ENCODE measurements at regions not wholly inside any gene's neighbourhood (a gene's known extent, or its start where the extent isn't known, plus 50 kb on each side); places are given as distances from the start of the nearest gene placed in this dataset.
"Not testable (repeated sequence)": the region's sequence is repeated elsewhere in the genome, so short reads cannot be mapped to it uniquely, and the experiment has no call there.

DNA sequence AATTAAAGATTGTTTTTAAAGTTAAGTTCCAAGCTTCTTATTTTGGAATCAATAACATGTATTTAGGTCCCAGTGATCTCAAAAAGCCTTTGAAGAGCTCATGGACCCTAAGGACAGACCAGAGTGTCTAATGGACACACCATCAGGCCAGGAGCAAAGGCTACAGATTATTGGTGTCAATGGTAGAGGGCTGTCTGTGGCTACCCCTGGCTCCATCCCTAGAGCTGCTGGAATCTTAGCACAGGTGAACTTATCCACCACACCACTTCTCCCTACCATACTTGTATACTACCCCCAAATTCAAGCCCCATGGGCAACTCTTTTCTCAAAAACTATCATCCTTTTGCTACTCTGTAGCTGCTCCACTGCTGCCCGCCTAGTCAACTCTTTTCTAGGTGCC is 79.4 kb upstream of the BEND6 start:
- Mint-ChIP-seq H3K4me3 (no peak overlapping the region), H3K27me3 (peaks cover 9 to 13% of the 10 kb centered on the region in 2 donors), H3K9me3 (peaks cover 5% of the 10 kb centered on the region), H3K36me3 (no peaks in the 10 kb centered on the region), H3K4me1 (ENCODE audit: low read depth in 2 of 2) (no peaks in the 10 kb centered on the region), H3K27ac (no peak overlapping the region)
- no peak for DNase-seq (ENCODE audit: low spot score)
- no peak for ATAC-seq

DNA sequence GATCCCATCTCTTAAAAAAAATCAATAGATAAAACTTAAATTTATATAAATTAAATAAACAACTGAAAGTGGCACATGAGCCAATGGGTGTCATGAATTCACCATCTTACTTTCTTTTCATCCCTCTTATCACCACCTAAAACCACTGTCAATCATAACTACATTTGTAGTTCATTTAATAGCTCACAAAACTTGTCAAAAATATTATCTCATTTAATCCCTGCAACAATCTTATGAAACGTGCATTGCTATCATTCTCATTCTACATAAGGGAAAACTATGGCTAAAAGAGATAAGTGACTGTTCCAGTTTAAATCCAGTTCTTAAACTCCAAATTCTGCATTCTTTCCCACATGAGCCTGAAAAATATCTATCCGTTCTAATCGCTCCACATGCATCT is 80.6 kb upstream of the BEND6 start:
- DNase-seq (ENCODE audit: low spot score) (no peak), ATAC-seq (no peak)
- Mint-ChIP-seq H3K4me3 (no peak overlapping the region), H3K4me1 (ENCODE audit: low read depth in 2 of 2) (no peaks in the 10 kb centered on the region), H3K27ac (no peak overlapping the region), H3K36me3 (no peaks in the 10 kb centered on the region), H3K27me3 (peaks cover 9 to 14% of the 10 kb centered on the region in 2 donors), H3K9me3 (peaks cover 5% of the 10 kb centered on the region)

DNA sequence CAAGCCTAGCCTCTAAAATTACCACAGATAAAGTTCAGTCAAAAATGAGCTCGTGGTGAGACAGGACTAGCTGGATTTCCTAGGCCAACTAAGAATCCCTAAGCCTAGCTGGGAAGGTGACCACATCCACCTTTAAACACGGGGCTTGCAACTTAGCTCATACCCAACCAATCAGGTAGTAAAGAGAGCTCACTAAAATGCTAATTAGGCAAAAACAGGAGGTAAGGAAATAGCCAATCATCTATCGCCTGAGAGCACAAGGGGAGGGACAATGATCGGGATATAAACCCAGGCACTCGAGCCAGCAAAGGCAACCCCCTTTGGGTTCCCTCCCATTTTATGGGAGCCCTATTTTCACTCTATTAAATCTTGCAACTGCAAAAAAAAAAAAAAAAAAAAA is 84.9 kb upstream of the BEND6 start:
- not testable (repeated sequence) for DNase-seq (ENCODE audit: low spot score); H3K27ac Mint-ChIP-seq; H3K4me3 Mint-ChIP-seq; H3K36me3 Mint-ChIP-seq; H3K4me1 Mint-ChIP-seq (ENCODE audit: low read depth in 2 of 2); H3K9me3 Mint-ChIP-seq; ATAC-seq
- peaks cover 2 to 10% of the 10 kb centered on the region in 2 donors for H3K27me3 Mint-ChIP-seq

DNA sequence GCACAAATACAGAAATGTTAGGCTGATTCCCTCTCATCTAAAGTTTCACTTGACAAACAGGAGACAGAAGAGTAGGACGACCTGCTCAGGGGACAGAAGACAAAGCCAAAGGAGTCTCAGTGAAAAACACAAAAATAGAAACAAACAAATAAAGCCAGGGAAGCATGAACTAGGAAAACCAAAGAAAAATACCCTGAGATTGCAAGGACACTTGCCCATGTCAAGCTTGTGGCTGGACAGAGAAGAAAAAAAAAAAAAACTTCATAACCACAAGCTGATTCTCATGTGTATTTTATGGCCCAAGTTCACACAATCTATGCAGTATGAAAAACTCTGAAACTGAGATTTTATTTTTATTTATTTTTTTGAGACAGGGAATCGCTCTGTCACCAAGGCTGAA is 85.6 kb upstream of the BEND6 start:
- Mint-ChIP-seq H3K4me1 (ENCODE audit: low read depth in 2 of 2) (no peaks in the 10 kb centered on the region), H3K36me3 (no peaks in the 10 kb centered on the region), H3K9me3 (no peaks in the 10 kb centered on the region), H3K27ac (no peak overlapping the region), H3K4me3 (no peak overlapping the region), H3K27me3 (peaks cover 2 to 10% of the 10 kb centered on the region in 2 donors)
- ATAC-seq (no peak), DNase-seq (ENCODE audit: low spot score) (no peak)

DNA sequence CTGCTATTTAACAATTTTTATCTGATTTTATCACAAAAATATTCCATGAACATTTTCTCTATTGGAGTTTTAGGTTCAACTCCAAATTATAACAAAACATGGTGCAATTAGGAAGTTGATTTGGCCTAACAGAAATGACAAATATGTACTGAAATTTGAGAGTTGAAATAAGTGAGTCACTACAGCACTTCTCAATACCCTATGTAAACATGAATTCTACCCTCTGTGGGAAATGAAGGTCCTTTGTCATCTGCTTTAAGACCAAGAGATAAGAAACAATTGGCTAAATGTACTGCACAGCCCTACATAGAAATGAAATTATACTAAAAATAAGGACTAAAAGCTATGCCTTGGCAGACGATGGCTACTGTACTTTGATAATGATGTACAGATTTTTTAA is 86.2 kb upstream of the BEND6 start:
- Mint-ChIP-seq H3K4me3 (no peak overlapping the region), H3K9me3 (no peaks in the 10 kb centered on the region), H3K27me3 (peaks cover 2 to 16% of the 10 kb centered on the region in 2 donors), H3K27ac (no peak overlapping the region), H3K36me3 (no peaks in the 10 kb centered on the region), H3K4me1 (ENCODE audit: low read depth in 2 of 2) (no peaks in the 10 kb centered on the region)
- ATAC-seq, result no peak
- DNase-seq (ENCODE audit: low spot score), result no peak

DNA sequence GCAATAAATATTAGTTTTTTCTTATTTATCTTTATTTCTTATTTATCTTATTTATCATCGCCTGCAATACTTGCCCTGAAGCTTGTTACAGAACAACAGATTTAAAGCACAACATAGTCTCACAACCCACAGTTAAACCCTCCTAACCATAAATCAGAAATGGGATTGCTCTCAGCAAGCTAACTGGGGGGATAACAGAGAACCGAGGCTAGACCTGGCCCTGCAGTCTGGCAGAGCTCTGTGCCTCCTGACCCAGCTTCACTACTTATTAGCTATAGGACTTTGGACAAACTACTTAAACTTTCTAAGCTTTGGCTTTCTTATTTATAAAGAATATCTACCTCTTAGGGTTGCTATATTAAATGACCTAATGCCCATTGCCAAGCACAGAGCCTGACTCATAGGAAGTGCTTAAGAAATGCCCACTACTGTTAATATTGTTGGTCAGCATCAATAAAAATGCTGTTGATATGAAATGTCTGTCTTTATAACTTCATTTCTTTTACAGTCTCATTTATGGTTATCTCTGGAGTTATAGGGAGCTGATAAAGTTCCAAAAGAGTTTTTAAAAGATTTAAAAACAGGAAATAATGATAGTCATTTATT is 87.9 kb upstream of the BEND6 start:
- Mint-ChIP-seq H3K27ac (no peak overlapping the region), H3K36me3 (no peaks in the 10 kb centered on the region), H3K4me3 (no peak overlapping the region)

DNA sequence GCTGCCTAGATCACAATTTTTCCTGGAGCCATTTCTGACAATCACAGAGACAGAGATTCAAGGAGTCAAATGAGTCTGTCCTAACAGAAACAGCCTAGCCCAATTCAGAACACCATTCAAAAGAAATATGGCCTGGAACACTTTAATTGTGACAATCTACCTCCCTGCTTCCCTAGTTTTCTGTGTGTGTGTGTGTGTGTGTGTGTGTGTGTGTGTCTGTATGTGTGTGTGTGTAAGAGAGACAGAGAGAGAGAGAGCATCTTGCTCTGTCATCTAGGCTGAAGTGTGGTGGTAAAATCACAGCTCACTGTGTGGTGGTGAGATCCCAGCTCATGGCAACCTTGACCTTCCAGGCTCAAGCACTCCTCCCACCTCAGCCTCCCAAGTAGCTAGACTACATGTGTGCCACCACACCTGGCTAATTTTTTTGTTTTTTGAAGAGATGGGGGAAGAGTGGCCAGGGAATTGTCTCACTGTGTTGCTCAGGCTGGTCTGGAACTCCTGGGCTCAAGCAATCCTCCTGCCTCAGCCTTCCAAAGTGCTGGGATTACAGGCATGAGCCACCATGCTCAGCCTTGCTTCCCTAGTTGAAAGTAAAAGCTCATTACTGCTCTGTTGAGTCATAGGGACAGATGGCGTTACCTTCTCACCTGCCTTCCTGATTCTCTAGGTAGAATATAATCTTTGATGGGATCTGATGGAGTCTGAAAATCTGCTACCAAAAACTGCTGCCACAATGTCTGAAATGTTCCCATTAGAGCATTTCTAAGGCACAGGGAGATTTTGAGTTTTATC is 89.6 kb upstream of the BEND6 start:
- H3K27me3 Mint-ChIP-seq, result peaks cover 6 to 32% of the 10 kb centered on the region in 2 donors

More for the DNA sequence above, 87.9 kb upstream of the BEND6 start:
- no peak for DNase-seq (ENCODE audit: low spot score)
- Mint-ChIP-seq H3K4me1 (ENCODE audit: low read depth in 2 of 2) (peaks cover 0 to 5% of the 10 kb centered on the region in 2 donors), H3K27me3 (peaks cover 4 to 28% of the 10 kb centered on the region in 2 donors), H3K9me3 (no peaks in the 10 kb centered on the region)
- ATAC-seq, result no peak

DNA sequence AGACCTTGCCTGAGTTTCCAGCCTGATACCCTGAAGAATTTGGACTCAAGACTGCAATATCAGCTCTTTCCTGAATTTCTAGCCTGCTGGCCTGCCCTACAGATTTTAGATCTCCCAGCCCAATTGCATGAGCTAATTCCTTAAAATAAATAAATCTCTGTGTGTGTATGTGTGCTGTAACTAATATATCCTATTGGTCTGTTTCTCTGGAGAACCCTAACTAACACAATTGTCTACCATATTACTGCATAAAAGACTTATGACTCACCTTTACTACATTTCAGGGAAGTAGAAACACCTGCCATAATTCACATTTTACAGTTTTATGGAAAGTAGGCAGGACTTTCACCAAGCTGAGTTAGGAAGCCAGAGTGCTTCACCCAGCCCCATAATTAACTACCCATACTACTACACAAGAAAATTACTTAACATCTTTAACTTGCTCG is 90.7 kb upstream of the BEND6 start:
- H3K27me3 Mint-ChIP-seq, result peaks cover 6 to 36% of the 10 kb centered on the region in 2 donors
- no peaks in the 10 kb centered on the region for H3K9me3 Mint-ChIP-seq
- H3K27ac Mint-ChIP-seq, result no peak overlapping the region
- no peak for DNase-seq (ENCODE audit: low spot score)
- H3K36me3 Mint-ChIP-seq, result no peaks in the 10 kb centered on the region
- ATAC-seq, result no peak
- peaks cover 0 to 5% of the 10 kb centered on the region in 2 donors for H3K4me1 Mint-ChIP-seq (ENCODE audit: low read depth in 2 of 2)
- no peak overlapping the region for H3K4me3 Mint-ChIP-seq

More for the DNA sequence above, 89.6 kb upstream of the BEND6 start:
- ATAC-seq (no peak), DNase-seq (ENCODE audit: low spot score) (no peak)
- Mint-ChIP-seq H3K27ac (no peak overlapping the region), H3K4me1 (ENCODE audit: low read depth in 2 of 2) (peaks cover 0 to 5% of the 10 kb centered on the region in 2 donors), H3K9me3 (no peaks in the 10 kb centered on the region), H3K36me3 (no peaks in the 10 kb centered on the region), H3K4me3 (no peak overlapping the region)

DNA sequence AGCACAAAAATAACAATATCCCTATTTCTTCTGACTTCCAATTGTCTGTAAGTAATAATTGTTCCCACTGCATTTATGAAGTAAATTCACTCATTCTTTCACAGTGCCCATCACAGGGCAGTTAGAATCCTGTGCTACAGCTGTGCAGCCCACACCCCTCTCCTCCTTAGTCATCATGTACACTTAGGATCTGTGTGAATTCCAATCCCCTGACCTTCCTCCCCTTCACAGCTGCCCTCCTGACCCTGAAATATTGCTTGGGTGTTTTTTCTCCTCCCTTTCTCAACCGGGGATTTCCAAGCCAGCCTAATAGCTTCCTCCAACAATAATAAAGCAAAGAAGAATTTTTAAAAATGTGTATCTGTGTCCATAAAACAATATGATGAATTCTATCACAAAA is 91.5 kb upstream of the BEND6 start:
- no peaks in the 10 kb centered on the region for H3K9me3 Mint-ChIP-seq
- DNase-seq (ENCODE audit: low spot score) (no peak), ATAC-seq (no peak)
- peaks cover 0 to 5% of the 10 kb centered on the region in 2 donors for H3K4me1 Mint-ChIP-seq (ENCODE audit: low read depth in 2 of 2)
- peaks cover 6 to 33% of the 10 kb centered on the region in 2 donors for H3K27me3 Mint-ChIP-seq
- H3K36me3 Mint-ChIP-seq, result no peaks in the 10 kb centered on the region
- H3K4me3 Mint-ChIP-seq, result no peak overlapping the region
- no peak overlapping the region for H3K27ac Mint-ChIP-seq

DNA sequence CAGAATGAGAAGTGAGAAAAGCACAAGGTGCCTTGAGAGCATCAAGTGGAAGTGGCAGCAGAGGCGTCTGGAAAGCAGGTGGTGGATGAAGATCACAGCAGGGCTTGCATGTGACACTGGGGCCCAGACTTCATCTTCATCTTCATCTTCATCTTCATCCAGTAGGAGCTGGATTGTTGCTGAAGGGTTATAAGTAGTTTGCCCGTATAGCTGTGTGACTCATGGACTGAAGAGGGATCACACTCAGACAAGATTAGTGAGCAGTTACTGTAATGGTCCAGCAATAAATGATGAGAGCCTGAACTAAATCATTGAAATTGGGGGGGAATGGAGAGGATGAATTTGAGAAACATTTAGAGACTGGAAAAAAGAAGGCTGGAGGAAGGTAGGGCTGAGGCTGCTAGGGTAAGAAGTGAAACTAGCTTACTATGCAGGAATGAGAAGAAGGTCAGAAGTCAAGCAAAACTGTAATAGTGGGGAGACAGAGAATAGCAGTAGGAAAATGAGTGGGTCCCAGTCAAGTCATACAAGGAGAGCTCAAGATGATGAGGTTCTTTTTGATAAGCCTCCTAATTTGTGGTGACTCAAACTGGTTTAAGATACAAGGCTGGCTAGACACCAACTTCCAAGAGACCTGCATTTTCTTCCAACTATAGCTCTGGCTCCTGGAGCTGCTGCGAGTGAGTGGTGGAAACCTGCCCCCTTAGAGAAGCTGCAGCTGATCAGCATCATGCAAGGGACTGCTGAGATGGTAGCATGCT is 92.3 kb upstream of the BEND6 start:
- no peaks in the 10 kb centered on the region for H3K36me3 Mint-ChIP-seq
- no peak for DNase-seq (ENCODE audit: low spot score)
- no peak overlapping the region for H3K27ac Mint-ChIP-seq
- peaks cover 11 to 33% of the 10 kb centered on the region in 2 donors for H3K27me3 Mint-ChIP-seq
- ATAC-seq, result no peak
- peaks cover 0 to 5% of the 10 kb centered on the region in 2 donors for H3K4me1 Mint-ChIP-seq (ENCODE audit: low read depth in 2 of 2)
- H3K4me3 Mint-ChIP-seq, result no peak overlapping the region
- no peaks in the 10 kb centered on the region for H3K9me3 Mint-ChIP-seq

DNA sequence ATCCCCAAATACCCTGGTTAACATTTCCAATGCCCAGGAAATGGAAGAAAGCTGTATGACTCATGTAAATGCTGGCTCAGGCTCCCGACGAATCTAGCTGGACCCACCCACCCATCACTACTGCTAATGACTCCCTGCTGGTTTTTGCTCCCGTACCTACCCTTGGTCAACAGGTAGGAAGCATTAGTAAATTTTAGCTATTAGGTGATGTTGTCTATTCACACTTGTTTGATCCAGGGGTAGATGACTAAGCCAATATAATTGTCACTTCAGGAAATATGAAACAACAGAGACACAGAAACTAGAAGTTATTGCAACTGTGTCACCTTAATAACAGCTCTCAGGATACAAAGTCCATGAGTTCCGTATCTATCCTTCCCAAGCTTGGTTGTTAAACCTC is 94.4 kb upstream of the BEND6 start:
- ATAC-seq, result no peak
- H3K9me3 Mint-ChIP-seq, result no peaks in the 10 kb centered on the region
- no peaks in the 10 kb centered on the region for H3K36me3 Mint-ChIP-seq
- peaks cover 14 to 27% of the 10 kb centered on the region in 2 donors for H3K27me3 Mint-ChIP-seq
- no peak overlapping the region for H3K4me3 Mint-ChIP-seq
- no peak for DNase-seq (ENCODE audit: low spot score)
- no peak overlapping the region for H3K27ac Mint-ChIP-seq
- peaks cover 0 to 5% of the 10 kb centered on the region in 2 donors for H3K4me1 Mint-ChIP-seq (ENCODE audit: low read depth in 2 of 2)

DNA sequence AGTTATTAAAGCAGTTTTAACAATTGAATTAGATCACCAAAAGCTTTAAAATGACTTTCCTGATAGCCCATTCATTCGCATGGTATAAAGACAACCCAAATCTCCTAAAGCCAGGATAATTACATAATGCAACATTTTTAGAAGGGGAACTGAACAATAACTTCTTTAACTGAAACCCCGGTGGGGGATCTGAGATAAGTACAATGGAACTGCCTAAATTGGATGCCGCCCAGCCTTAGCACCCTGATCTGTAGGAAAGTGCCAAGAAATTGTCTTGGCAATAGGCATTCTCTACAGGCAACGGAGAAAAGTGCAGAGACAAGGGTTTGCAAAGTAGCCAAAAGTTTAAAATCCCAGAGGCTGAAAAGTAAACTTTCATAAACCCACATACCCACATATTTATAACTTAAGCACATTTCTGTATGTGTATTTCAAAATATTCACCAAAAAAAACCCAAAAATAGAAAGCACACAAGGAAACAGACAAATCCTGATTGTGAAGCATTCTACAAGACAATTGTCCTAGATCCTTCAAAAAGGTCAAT is 98.8 kb upstream of the BEND6 start:
- ATAC-seq, result no peak
- DNase-seq (ENCODE audit: low spot score), result no peak
- Mint-ChIP-seq H3K4me1 (ENCODE audit: low read depth in 2 of 2) (peaks cover 14 to 15% of the 10 kb centered on the region in 2 donors), H3K27me3 (peaks cover 22 to 23% of the 10 kb centered on the region in 2 donors), H3K27ac (no peak overlapping the region), H3K4me3 (no peak overlapping the region), H3K9me3 (no peaks in the 10 kb centered on the region), H3K36me3 (no peaks in the 10 kb centered on the region)

DNA sequence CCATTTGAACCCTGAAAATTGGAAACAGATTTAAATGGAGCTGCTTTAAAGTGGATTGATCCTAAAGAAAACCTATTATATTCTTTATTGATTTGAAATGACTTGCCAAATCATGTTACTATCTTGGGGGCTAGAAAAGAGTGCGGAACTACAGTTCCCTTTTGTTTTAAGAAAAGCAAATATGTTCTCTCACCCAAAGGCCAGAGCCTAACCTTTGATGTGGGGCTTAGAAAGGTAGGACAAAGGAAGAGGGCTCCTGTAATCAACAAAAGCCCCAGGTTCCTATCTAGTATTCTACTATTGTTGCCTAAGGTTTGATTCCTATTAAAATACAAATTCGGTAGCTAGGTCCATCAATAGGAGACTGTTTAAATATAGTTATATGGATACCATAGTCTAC is 100.8 kb upstream of the BEND6 start:
- Mint-ChIP-seq H3K36me3 (no peaks in the 10 kb centered on the region), H3K4me3 (no peak overlapping the region), H3K27ac (no peak overlapping the region), H3K27me3 (peaks cover 32 to 34% of the 10 kb centered on the region in 2 donors), H3K4me1 (ENCODE audit: low read depth in 2 of 2) (peaks cover 15 to 28% of the 10 kb centered on the region in 2 donors), H3K9me3 (no peaks in the 10 kb centered on the region)
- ATAC-seq (no peak), DNase-seq (ENCODE audit: low spot score) (no peak)
